ENCODE measurements at regions not wholly inside any gene's neighbourhood (a gene's known extent, or its start where the extent isn't known, plus 50 kb on each side); places are given as distances from the start of the nearest gene placed in this dataset.

GRCh38 chr6:12661432-12662089 is 55.0 kb upstream of the PHACTR1 start:
- no peak overlapping the region for H3K27ac ChIP-seq (ENCODE audit: low read depth, low read length)
- peaks cover 6% of the 10 kb centered on the region; the same call in 1 of the 2 replicates for H3K27me3 ChIP-seq (ENCODE audit: low read length)
- no peak overlapping the region for H2AFZ ChIP-seq (ENCODE audit: low read depth, low read length, severe bottlenecking)
- H3K9ac ChIP-seq (ENCODE audit: low read length) = no peak overlapping the region
- no peak overlapping the region for H3K4me2 ChIP-seq (ENCODE audit: low read depth, low read length, poor library complexity, severe bottlenecking)
- no peaks in the 10 kb centered on the region for H3K9me3 ChIP-seq (ENCODE audit: insufficient read depth, low read length)
- no peaks in the 10 kb centered on the region for H3K79me2 ChIP-seq (ENCODE audit: insufficient read depth, low read length)
- no peaks in the 10 kb centered on the region for H3K36me3 ChIP-seq (ENCODE audit: low read length)
- H4K20me1 ChIP-seq (ENCODE audit: low read depth, low read length) = no peaks in the 10 kb centered on the region
- TF ChIP-seq EZH2phosphoT487 (conservative IDR thresholded peaks at IDR 0.05; ENCODE audit: low read length) (no peak), CTCF (IDR thresholded peaks at IDR 0.05; ENCODE audit: insufficient read depth, low read length, poor library complexity, severe bottlenecking) (no peak)
- H3K9me2 ChIP-seq (replicated peaks; ENCODE audit: insufficient read depth, low read length) = no peaks in the 10 kb centered on the region
- no peak overlapping the region for H3K4me3 ChIP-seq (ENCODE audit: insufficient read depth, low read length, poor library complexity, severe bottlenecking)
- H3F3A ChIP-seq (ENCODE audit: insufficient read depth) = no peaks in the 10 kb centered on the region
